HepG2 (cell line): ENCODE measurements at regions not wholly inside any gene's neighbourhood (a gene's known extent, or its start where the extent isn't known, plus 50 kb on each side); places are given as distances from the start of the nearest gene placed in this dataset.

Source experiments
- ARNTL ChIP-seq: sonication (generic); formaldehyde crosslinking; IDR thresholded peaks from 2 replicates; pipeline ENCODE4 v1.4.0; 2020; ENCODE audit warnings: mild to moderate bottlenecking, missing genetic modification reagents
- GABPA ChIP-seq, 2 experiments: IDR thresholded peaks; 2 replicates each; pipeline ENCODE4 v1.6.1; 2011 to 2016; ENCODE audit warnings: low read depth in 2 of 2, low read length in 1 of 2, missing biosample characterization in 1 of 2, missing genetic modification characterization in 1 of 2
- GLI4 ChIP-seq: sonication (generic); formaldehyde crosslinking; IDR thresholded peaks from 2 replicates; pipeline ENCODE4 v1.5.1; 2020; ENCODE audit warnings: missing genetic modification reagents, mild to moderate bottlenecking, moderate library complexity, borderline replicate concordance
- GRHL1 ChIP-seq: sonication (generic); formaldehyde crosslinking; conservative IDR thresholded peaks from 2 replicates; pipeline ENCODE4 v1.8.0; 2022; ENCODE audit warnings: missing genetic modification reagents
- HNF4A ChIP-seq: sonication (generic); formaldehyde crosslinking; IDR thresholded peaks from 2 replicates; pipeline ENCODE4 v1.4.0; 2020; ENCODE audit warnings: missing genetic modification reagents
- HNRNPUL1 ChIP-seq: fragments of 200-400 bp; formaldehyde crosslinking; IDR thresholded peaks from 2 replicates; pipeline ENCODE4 v1.6.1; 2017; ENCODE audit warnings: low read depth, mild to moderate bottlenecking, low read length, moderate library complexity
- IRF9 ChIP-seq: sonication (generic); formaldehyde crosslinking; IDR thresholded peaks from 2 replicates; pipeline ENCODE4 v1.8.0; 2022; ENCODE audit warnings: missing genetic modification reagents, mild to moderate bottlenecking, borderline replicate concordance
- KLF12 ChIP-seq: sonication (generic); formaldehyde crosslinking; IDR thresholded peaks from 2 replicates; pipeline ENCODE4 v1.4.0; 2020; ENCODE audit warnings: missing genetic modification reagents, borderline replicate concordance
- MED13 ChIP-seq: sonication (generic); formaldehyde crosslinking; IDR thresholded peaks from 2 replicates; pipeline ENCODE4 v1.5.0; 2020; ENCODE audit warnings: missing genetic modification reagents
- NKX3-1 ChIP-seq: sonication (generic); formaldehyde crosslinking; IDR thresholded peaks from 2 replicates; pipeline ENCODE4 v1.5.0; 2020; ENCODE audit warnings: missing genetic modification reagents
- SATB2 ChIP-seq: sonication (generic); formaldehyde crosslinking; IDR thresholded peaks from 2 replicates; pipeline ENCODE4 v1.5.0; 2020; ENCODE audit warnings: missing genetic modification reagents
- TFE3 ChIP-seq: IDR thresholded peaks from 2 replicates; pipeline ENCODE4 v1.6.1; 2016
- ZBTB2 ChIP-seq: sonication (generic); formaldehyde crosslinking; IDR thresholded peaks from 2 replicates; pipeline ENCODE4 v1.8.0; 2022; ENCODE audit warnings: low read depth, missing genetic modification reagents
- ZBTB39 ChIP-seq: sonication (generic); formaldehyde crosslinking; IDR thresholded peaks from 2 replicates; pipeline ENCODE4 v1.5.0; 2020; ENCODE audit warnings: missing genetic modification reagents
- ZBTB7A ChIP-seq: sonication (generic); formaldehyde crosslinking; IDR thresholded peaks from 2 replicates; pipeline ENCODE4 v1.8.0; 2022; ENCODE audit warnings: mild to moderate bottlenecking, missing genetic modification reagents
- ZIK1 ChIP-seq: sonication (generic); formaldehyde crosslinking; IDR thresholded peaks from 2 replicates; pipeline ENCODE4 v1.5.0; 2020; ENCODE audit warnings: mild to moderate bottlenecking, low read depth, missing genetic modification reagents, borderline replicate concordance
- ZNF260 ChIP-seq: sonication (generic); formaldehyde crosslinking; IDR thresholded peaks from 2 replicates; pipeline ENCODE4 v1.4.0; 2020; ENCODE audit warnings: missing genetic modification reagents, low read depth, mild to moderate bottlenecking, borderline replicate concordance
- ZNF276 ChIP-seq: sonication (generic); formaldehyde crosslinking; IDR thresholded peaks from 2 replicates; pipeline ENCODE4 v1.4.0; 2020; ENCODE audit warnings: mild to moderate bottlenecking, low read depth, missing genetic modification reagents

- no peak for TF ChIP-seq GRHL1 (CRISPR knock-in tag)
- peak; percentile 53; the same call in 1 of the 2 replicates for TF ChIP-seq HNRNPUL1
- TF ChIP-seq GLI4 = no peak
- TF ChIP-seq ZBTB39 (CRISPR knock-in tag) = no peak
- TF ChIP-seq GABPA (IDR thresholded peaks at IDR 0.05; ENCODE audit: low read depth, low read length) = peak; percentile 26; the same call in 1 of the 2 replicates
- TF ChIP-seq GABPA (CRISPR knock-in tag; IDR thresholded peaks at IDR 0.05; ENCODE audit: low read depth) = peak; percentile 34; the same call in 1 of the 2 replicates
- TF ChIP-seq IRF9 (CRISPR knock-in tag) = no peak
- no peak for TF ChIP-seq ARNTL (CRISPR knock-in tag)
- TF ChIP-seq KLF12 (CRISPR knock-in tag) = 0 out of 2 replicates have a peak, but pooled peaks have one; percentile 51
- TF ChIP-seq ZBTB2 (CRISPR knock-in tag) = no peak
- no peak for TF ChIP-seq SATB2 (CRISPR knock-in tag)
- no peak for TF ChIP-seq MED13 (CRISPR knock-in tag)
- TF ChIP-seq ZNF276 (CRISPR knock-in tag) = no peak
- TF ChIP-seq ZBTB7A (CRISPR knock-in tag) = no peak
- TF ChIP-seq HNF4A (CRISPR knock-in tag) = peak; percentile 48; the same call in 1 of the 2 replicates
- TF ChIP-seq TFE3 (CRISPR knock-in tag) = no peak
- TF ChIP-seq NKX3-1 (CRISPR knock-in tag) = no peak
- no peak for TF ChIP-seq ZNF260 (CRISPR knock-in tag)
- TF ChIP-seq ZIK1 (CRISPR knock-in tag) = no peak
These were observed 60.6 kb upstream of the TMEM97 start (continued) for GRCh38 chr17:28258347-28258887.
